Transverse colon (tissue), 4 donors: ENCODE measurements at regions not wholly inside any gene's neighbourhood (a gene's known extent, or its start where the extent isn't known, plus 50 kb on each side); places are given as distances from the start of the nearest gene placed in this dataset.

Experiments
- POLR2AphosphoS5 ChIP-seq, 3 donors: sonication (generic); formaldehyde crosslinking; IDR thresholded peaks; one replicate each; pipeline ENCODE4 v1.6.1; 2016; ENCODE audit warnings: antibody characterized with exemption in 3 of 3
- TF ChIP-seq, protein P1 (sequence below), 5 experiments: fragments of 200-600 bp in 3 of 5; fragments of 450-650 bp in 2 of 5; sonication (generic) in 3 of 5; IDR thresholded peaks; 1 replicate in 2 of 5; 2 replicates in 3 of 5; pipeline ENCODE4 v1.5.1; 2016 to 2017; ENCODE audit warnings: antibody characterized with exemption in 5 of 5, inconsistent platforms in 3 of 5, mild to moderate bottlenecking in 2 of 5, moderate library complexity in 1 of 5

DNA sequence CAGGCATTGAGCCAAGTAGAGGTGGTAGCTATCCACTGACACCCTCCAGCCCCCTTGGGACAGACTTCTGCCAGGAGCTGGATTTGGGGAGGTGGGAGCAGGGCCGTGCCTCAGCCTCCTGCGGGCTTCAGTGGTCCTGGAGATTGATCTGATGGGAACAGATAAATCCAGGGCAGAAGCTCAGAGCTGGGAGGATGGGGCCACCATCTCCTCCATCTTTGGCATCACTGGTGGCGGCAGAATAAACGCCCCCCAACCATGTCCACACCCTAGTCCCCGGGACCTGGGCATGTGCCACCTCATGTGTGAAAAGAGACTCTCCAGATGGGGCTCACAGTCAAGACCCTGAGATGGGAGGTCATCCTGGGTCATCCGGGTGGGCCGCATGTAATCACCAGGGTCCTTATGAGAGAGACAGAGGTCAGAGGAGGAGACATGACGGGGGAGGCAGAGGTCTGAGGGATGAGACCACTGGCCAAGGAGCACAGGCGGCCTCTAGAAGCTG lies 209.6 kb upstream of the RTL1 start:
- TF ChIP-seq, protein P1, sequence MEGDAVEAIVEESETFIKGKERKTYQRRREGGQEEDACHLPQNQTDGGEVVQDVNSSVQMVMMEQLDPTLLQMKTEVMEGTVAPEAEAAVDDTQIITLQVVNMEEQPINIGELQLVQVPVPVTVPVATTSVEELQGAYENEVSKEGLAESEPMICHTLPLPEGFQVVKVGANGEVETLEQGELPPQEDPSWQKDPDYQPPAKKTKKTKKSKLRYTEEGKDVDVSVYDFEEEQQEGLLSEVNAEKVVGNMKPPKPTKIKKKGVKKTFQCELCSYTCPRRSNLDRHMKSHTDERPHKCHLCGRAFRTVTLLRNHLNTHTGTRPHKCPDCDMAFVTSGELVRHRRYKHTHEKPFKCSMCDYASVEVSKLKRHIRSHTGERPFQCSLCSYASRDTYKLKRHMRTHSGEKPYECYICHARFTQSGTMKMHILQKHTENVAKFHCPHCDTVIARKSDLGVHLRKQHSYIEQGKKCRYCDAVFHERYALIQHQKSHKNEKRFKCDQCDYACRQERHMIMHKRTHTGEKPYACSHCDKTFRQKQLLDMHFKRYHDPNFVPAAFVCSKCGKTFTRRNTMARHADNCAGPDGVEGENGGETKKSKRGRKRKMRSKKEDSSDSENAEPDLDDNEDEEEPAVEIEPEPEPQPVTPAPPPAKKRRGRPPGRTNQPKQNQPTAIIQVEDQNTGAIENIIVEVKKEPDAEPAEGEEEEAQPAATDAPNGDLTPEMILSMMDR (IDR thresholded peaks at IDR 0.05): no peak
- no peak for TF ChIP-seq POLR2AphosphoS5 (IDR thresholded peaks at IDR 0.05)
